Loucy (cell line): ENCODE measurements at regions not wholly inside any gene's neighbourhood (a gene's known extent, or its start where the extent isn't known, plus 50 kb on each side); places are given as distances from the start of the nearest gene placed in this dataset.

Experiments used
- EZH2phosphoT487 ChIP-seq: fragments of 200-600 bp; IDR thresholded peaks from 2 replicates; pipeline ENCODE4 v1.6.1; 2018; ENCODE audit warnings: antibody characterized with exemption, mild to moderate bottlenecking, moderate library complexity, borderline replicate concordance
- TF ChIP-seq, protein P1 (sequence below): fragments of 200-600 bp; sonication (generic); conservative IDR thresholded peaks from 2 replicates; pipeline ENCODE4 v1.5.1; 2014; ENCODE audit warnings: mild to moderate bottlenecking, antibody characterized with exemption, low read length

DNA sequence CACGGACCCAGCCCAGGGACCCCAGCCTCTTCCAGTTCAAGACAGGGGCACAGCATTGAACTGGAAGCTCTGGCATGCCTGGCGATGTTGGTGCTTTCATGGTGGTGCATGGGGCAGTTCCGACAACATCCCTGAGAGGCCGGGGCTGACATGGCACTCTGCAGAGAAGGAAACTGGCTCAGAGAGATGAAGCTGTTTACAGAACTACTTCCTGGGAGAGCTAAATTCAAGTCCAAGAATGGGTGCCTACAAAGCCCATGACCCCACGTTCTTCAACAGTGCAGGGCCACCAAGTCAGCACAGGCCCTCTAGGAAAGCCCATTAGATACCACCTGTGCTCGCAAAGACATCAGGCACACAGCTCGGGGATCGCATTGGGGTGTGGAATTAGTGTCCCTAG is 470.9 kb upstream of the MGMT start:
- TF ChIP-seq, protein P1, sequence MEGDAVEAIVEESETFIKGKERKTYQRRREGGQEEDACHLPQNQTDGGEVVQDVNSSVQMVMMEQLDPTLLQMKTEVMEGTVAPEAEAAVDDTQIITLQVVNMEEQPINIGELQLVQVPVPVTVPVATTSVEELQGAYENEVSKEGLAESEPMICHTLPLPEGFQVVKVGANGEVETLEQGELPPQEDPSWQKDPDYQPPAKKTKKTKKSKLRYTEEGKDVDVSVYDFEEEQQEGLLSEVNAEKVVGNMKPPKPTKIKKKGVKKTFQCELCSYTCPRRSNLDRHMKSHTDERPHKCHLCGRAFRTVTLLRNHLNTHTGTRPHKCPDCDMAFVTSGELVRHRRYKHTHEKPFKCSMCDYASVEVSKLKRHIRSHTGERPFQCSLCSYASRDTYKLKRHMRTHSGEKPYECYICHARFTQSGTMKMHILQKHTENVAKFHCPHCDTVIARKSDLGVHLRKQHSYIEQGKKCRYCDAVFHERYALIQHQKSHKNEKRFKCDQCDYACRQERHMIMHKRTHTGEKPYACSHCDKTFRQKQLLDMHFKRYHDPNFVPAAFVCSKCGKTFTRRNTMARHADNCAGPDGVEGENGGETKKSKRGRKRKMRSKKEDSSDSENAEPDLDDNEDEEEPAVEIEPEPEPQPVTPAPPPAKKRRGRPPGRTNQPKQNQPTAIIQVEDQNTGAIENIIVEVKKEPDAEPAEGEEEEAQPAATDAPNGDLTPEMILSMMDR: no peak
- no peak for TF ChIP-seq EZH2phosphoT487
